Naive thymus-derived CD4-positive, alpha-beta T cell (primary cell): ENCODE measurements at regions not wholly inside any gene's neighbourhood (a gene's known extent, or its start where the extent isn't known, plus 50 kb on each side); places are given as distances from the start of the nearest gene placed in this dataset.

Experiments used
- ATAC-seq: fragments of 150-1000 bp; cut with Tn5 transposase; 2 replicates; pipeline ENCODE4 v1.10.0; 2021; ENCODE audit warnings: mild to moderate bottlenecking, moderate library complexity
- CTCF ChIA-PET: fragments of 350-600 bp; sonication (Branson Sonifier 250); formaldehyde crosslinking; loops from one replicate; lab custom pipeline; 2021; ENCODE audit warnings: antibody characterized with exemption; lab: Charles Lee
- POLR2A ChIA-PET: fragments of 350-600 bp; sonication (Branson Sonifier 250); formaldehyde crosslinking; loops from one replicate; lab custom pipeline; 2021; ENCODE audit warnings: antibody characterized with exemption, inconsistent platforms; lab: Charles Lee
- DNase-seq, 9 donors: peaks; one replicate each; pipeline versions ENCODE4 v3.0.0 to v3.0.0-alpha.2; 2020 to 2022; ENCODE audit warnings: mixed read lengths in 1 of 9
- H3K27ac ChIP-seq: one replicate; pipeline ENCODE4 v1.7.0; 2013; ENCODE audit warnings: mild to moderate bottlenecking, low read depth, low read length, moderate library complexity
- H3K27me3 ChIP-seq, 2 donors: one replicate each; pipeline ENCODE4 v1.7.0; 2013; ENCODE audit warnings: low read length in 2 of 2, mild to moderate bottlenecking in 2 of 2, moderate library complexity in 2 of 2; ENCODE audit not compliant: control insufficient read depth in 2 of 2, insufficient read depth in 2 of 2
- H3K36me3 ChIP-seq, 3 experiments: 1 replicate in 2 of 3; 2 replicates in 1 of 3; pipeline ENCODE4 v1.7.0; 2013; ENCODE audit warnings: low read length in 3 of 3, mild to moderate bottlenecking in 3 of 3, moderate library complexity in 1 of 3; ENCODE audit not compliant: insufficient read depth in 3 of 3, control insufficient read depth in 2 of 3
- H3K4me1 ChIP-seq, 2 donors: one replicate each; pipeline ENCODE4 v1.7.0; 2013; ENCODE audit warnings: low read length in 2 of 2, mild to moderate bottlenecking in 2 of 2, moderate library complexity in 1 of 2; ENCODE audit not compliant: control insufficient read depth in 2 of 2, insufficient read depth in 2 of 2
- H3K4me3 ChIP-seq: 2 replicates; pipeline ENCODE4 v1.7.0; 2013; ENCODE audit warnings: mild to moderate bottlenecking, low read length
- H3K9me3 ChIP-seq, 3 experiments: 1 replicate in 2 of 3; 2 replicates in 1 of 3; pipeline ENCODE4 v1.7.0; 2013; ENCODE audit warnings: low read length in 3 of 3; ENCODE audit not compliant: control insufficient read depth in 2 of 3
- H3K27ac Mint-ChIP-seq, 9 donors: one replicate each; pipeline ENCODE4 v1.8.0; 2020 to 2022; ENCODE audit warnings: mixed read lengths in 9 of 9, mild to moderate bottlenecking in 8 of 9, moderate library complexity in 5 of 9, inconsistent platforms in 2 of 9
- H3K27me3 Mint-ChIP-seq, 5 donors: one replicate each; pipeline ENCODE4 v1.8.0; 2021 to 2022; ENCODE audit warnings: mixed read lengths in 5 of 5, mild to moderate bottlenecking in 1 of 5
- H3K36me3 Mint-ChIP-seq, 5 donors: one replicate each; pipeline ENCODE4 v1.8.0; 2020 to 2022; ENCODE audit warnings: mixed read lengths in 5 of 5, mild to moderate bottlenecking in 3 of 5, inconsistent platforms in 1 of 5
- H3K4me1 Mint-ChIP-seq, 7 donors: one replicate each; pipeline ENCODE4 v1.8.0; 2020 to 2022; ENCODE audit warnings: mixed read lengths in 7 of 7, mild to moderate bottlenecking in 3 of 7, inconsistent platforms in 1 of 7
- H3K4me3 Mint-ChIP-seq, 10 donors: one replicate each; pipeline ENCODE4 v1.8.0; 2020 to 2022; ENCODE audit warnings: mild to moderate bottlenecking in 10 of 10, mixed read lengths in 10 of 10, moderate library complexity in 6 of 10, inconsistent platforms in 2 of 10
- H3K9me3 Mint-ChIP-seq, 11 donors: one replicate each; pipeline ENCODE4 v1.8.0; 2020 to 2022; ENCODE audit warnings: mixed read lengths in 11 of 11, mild to moderate bottlenecking in 4 of 11, inconsistent platforms in 1 of 11, moderate library complexity in 1 of 11
- intact Hi-C, 2 donors: fragments of 100-400 bp; cut with micrococcal nuclease; formaldehyde crosslinking; loops; one replicate each; pipeline ENCODE4 v1.15.1; 2023

- intact Hi-C loops: no loop called here
- Histone ChIP-seq H3K4me3 (no peak overlapping the region), H3K4me1 (no peaks in the 10 kb centered on the region), H3K27me3 (no peaks in the 10 kb centered on the region), H3K27ac (no peak overlapping the region), H3K36me3 (peaks cover 0 to 11% (median 0%) of the 10 kb centered on the region in 3 experiments), H3K9me3 (no peaks in the 10 kb centered on the region)
- Mint-ChIP-seq H3K4me1 (peaks cover 0 to 8% (median 3%) of the 10 kb centered on the region in 7 donors), H3K27me3 (no peaks in the 10 kb centered on the region), H3K36me3 (peaks cover 10 to 50% (median 42%) of the 10 kb centered on the region in 5 donors), H3K9me3 (no peaks in the 10 kb centered on the region), H3K27ac (no peak overlapping the region), H3K4me3 (no peak overlapping the region)
- DNase-seq: no peak
- POLR2A ChIA-PET: no interaction called here
- CTCF ChIA-PET: interaction anchor here (1.4 kb wide), 1 partner anchor 158 kb away, joined by 3 read pairs; no protein-coding TSS in a partner anchor
- ATAC-seq: no peak
These were observed 454.7 kb downstream of the UTRN start for GRCh38 chr6:144739873-144740272.

GRCh38 chr6:144741659-144742058, 456.5 kb downstream of the UTRN start:
- intact Hi-C loops: no loop called here
- DNase-seq (no peak), ATAC-seq (no peak)
- POLR2A ChIA-PET: no interaction called here
- Histone ChIP-seq H3K36me3 (peaks cover 0 to 5% (median 0%) of the 10 kb centered on the region in 3 experiments), H3K27ac (no peak overlapping the region), H3K27me3 (no peaks in the 10 kb centered on the region), H3K9me3 (no peaks in the 10 kb centered on the region), H3K4me3 (no peak overlapping the region), H3K4me1 (no peaks in the 10 kb centered on the region)
- Mint-ChIP-seq H3K27ac (peak overlapping the region in 2 of 9 donors; percentile 0 to 1), H3K4me1 (peaks cover 0 to 11% (median 3%) of the 10 kb centered on the region in 7 donors), H3K36me3 (peaks cover 6 to 34% (median 32%) of the 10 kb centered on the region in 5 donors), H3K4me3 (peak overlapping the region in 1 of 10 donors; percentile 26), H3K9me3 (no peaks in the 10 kb centered on the region), H3K27me3 (no peaks in the 10 kb centered on the region)
- CTCF ChIA-PET: no interaction called here

- H3K9me3 Mint-ChIP-seq: no peaks in the 10 kb centered on the region
- CTCF ChIA-PET: no interaction called here
- H3K36me3 Mint-ChIP-seq: peaks cover 2 to 32% (median 29%) of the 10 kb centered on the region in 5 donors
- no peak overlapping the region for H3K4me3 ChIP-seq
- intact Hi-C loops: no loop called here
- peak overlapping the region in 1 of 9 donors; percentile 62 for H3K27ac Mint-ChIP-seq
- peaks cover 0 to 10% (median 7%) of the 10 kb centered on the region in 7 donors for H3K4me1 Mint-ChIP-seq
- H3K27me3 Mint-ChIP-seq: no peaks in the 10 kb centered on the region
- no peak overlapping the region for H3K27ac ChIP-seq
- H3K4me1 ChIP-seq: no peaks in the 10 kb centered on the region
- H3K27me3 ChIP-seq: no peaks in the 10 kb centered on the region
- H3K4me3 Mint-ChIP-seq: no peak overlapping the region
- POLR2A ChIA-PET: no interaction called here
- H3K36me3 ChIP-seq: no peaks in the 10 kb centered on the region
- no peaks in the 10 kb centered on the region for H3K9me3 ChIP-seq
- DNase-seq (no peak), ATAC-seq (no peak)
These were observed 457.6 kb downstream of the UTRN start for GRCh38 chr6:144742779-144743178.

GRCh38 chr6:144744720-144745119, 459.6 kb downstream of the UTRN start:
- Histone ChIP-seq H3K36me3 (peaks cover 0 to 10% (median 9%) of the 10 kb centered on the region in 3 experiments), H3K27me3 (no peaks in the 10 kb centered on the region), H3K27ac (no peak overlapping the region), H3K4me3 (no peak overlapping the region), H3K4me1 (no peaks in the 10 kb centered on the region), H3K9me3 (no peaks in the 10 kb centered on the region)
- Mint-ChIP-seq H3K36me3 (peaks cover 4 to 37% (median 27%) of the 10 kb centered on the region in 5 donors), H3K27me3 (no peaks in the 10 kb centered on the region), H3K27ac (peak overlapping the region in 2 of 9 donors; percentile 27 to 34), H3K4me1 (peaks cover 0 to 9% (median 7%) of the 10 kb centered on the region in 7 donors), H3K4me3 (no peak overlapping the region), H3K9me3 (no peaks in the 10 kb centered on the region)
- DNase-seq: no peak
- ATAC-seq: no peak
- CTCF ChIA-PET: no interaction called here
- POLR2A ChIA-PET: no interaction called here
- intact Hi-C loops: no loop called here

- Mint-ChIP-seq H3K4me1 (peaks cover 0 to 9% (median 7%) of the 10 kb centered on the region in 7 donors), H3K4me3 (no peak overlapping the region), H3K27me3 (no peaks in the 10 kb centered on the region), H3K36me3 (peaks cover 4 to 41% (median 28%) of the 10 kb centered on the region in 5 donors), H3K9me3 (no peaks in the 10 kb centered on the region), H3K27ac (no peak overlapping the region)
- H3K9me3 ChIP-seq: no peaks in the 10 kb centered on the region
- ChIA-PET POLR2A (no interaction called here), CTCF (no interaction called here)
- ATAC-seq (no peak), DNase-seq (no peak)
- no peak overlapping the region for H3K4me3 ChIP-seq
- intact Hi-C loops: no loop called here
- H3K27ac ChIP-seq: no peak overlapping the region
- H3K27me3 ChIP-seq: no peaks in the 10 kb centered on the region
- H3K36me3 ChIP-seq: peaks cover 4 to 15% (median 9%) of the 10 kb centered on the region in 3 experiments
- no peaks in the 10 kb centered on the region for H3K4me1 ChIP-seq
These were observed 460.3 kb downstream of the UTRN start for GRCh38 chr6:144745439-144745838.

GRCh38 chr6:144746902-144747469, 461.9 kb downstream of the UTRN start:
- no peaks in the 10 kb centered on the region for H3K4me1 ChIP-seq
- Mint-ChIP-seq H3K27ac (peak overlapping the region in 3 of 9 donors; percentile 17 to 81 (median 62)), H3K4me3 (no peak overlapping the region), H3K36me3 (peaks cover 0 to 39% (median 25%) of the 10 kb centered on the region in 5 donors), H3K4me1 (peaks cover 0 to 9% (median 5%) of the 10 kb centered on the region in 7 donors), H3K9me3 (no peaks in the 10 kb centered on the region), H3K27me3 (no peaks in the 10 kb centered on the region)
- no peaks in the 10 kb centered on the region for H3K9me3 ChIP-seq
- POLR2A ChIA-PET: no interaction called here
- intact Hi-C loops: no loop called here
- CTCF ChIA-PET: no interaction called here
- H3K4me3 ChIP-seq: no peak overlapping the region
- DNase-seq (no peak), ATAC-seq (no peak)
- no peak overlapping the region for H3K27ac ChIP-seq
- H3K27me3 ChIP-seq: no peaks in the 10 kb centered on the region
- H3K36me3 ChIP-seq: peaks cover 9 to 24% (median 9%) of the 10 kb centered on the region in 3 experiments

DNA sequence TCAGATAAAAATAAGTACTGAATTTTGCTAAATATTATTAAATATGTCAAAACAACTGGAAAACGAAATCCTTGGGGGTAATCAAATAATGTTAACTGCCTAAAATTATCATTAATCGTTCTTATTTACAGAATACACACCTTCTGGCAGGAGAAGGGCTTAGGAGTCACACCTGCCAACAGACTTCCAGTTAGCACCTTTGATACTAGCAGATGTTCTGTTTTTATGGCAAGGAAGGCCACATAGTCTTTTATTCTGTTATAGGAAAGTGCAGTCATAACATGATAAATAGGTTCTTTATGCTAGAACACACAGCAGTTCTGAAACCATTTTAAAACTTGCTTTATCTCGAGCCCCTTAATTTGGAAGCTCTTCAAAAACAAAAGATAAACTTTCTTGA, 464.1 kb downstream of the UTRN start:
- peaks cover 0 to 14% (median 5%) of the 10 kb centered on the region in 7 donors for H3K4me1 Mint-ChIP-seq
- H3K4me3 Mint-ChIP-seq: no peak overlapping the region
- Histone ChIP-seq H3K9me3 (no peaks in the 10 kb centered on the region), H3K27ac (no peak overlapping the region), H3K36me3 (peaks cover 9 to 24% (median 14%) of the 10 kb centered on the region in 3 experiments), H3K4me3 (no peak overlapping the region), H3K27me3 (no peaks in the 10 kb centered on the region), H3K4me1 (no peaks in the 10 kb centered on the region)
- no peak overlapping the region for H3K27ac Mint-ChIP-seq
- H3K9me3 Mint-ChIP-seq: no peaks in the 10 kb centered on the region
- CTCF ChIA-PET: no interaction called here
- ATAC-seq: no peak
- no peaks in the 10 kb centered on the region for H3K27me3 Mint-ChIP-seq
- H3K36me3 Mint-ChIP-seq: peaks cover 4 to 50% (median 38%) of the 10 kb centered on the region in 5 donors
- DNase-seq: no peak
- intact Hi-C loops: no loop called here
- POLR2A ChIA-PET: no interaction called here
